WTC11 (cell line): ENCODE measurements at regions not wholly inside any gene's neighbourhood (a gene's known extent, or its start where the extent isn't known, plus 50 kb on each side); places are given as distances from the start of the nearest gene placed in this dataset.

ENCODE experiments used
- ATAC-seq: fragments of 200-7000 bp; cut with Tn5 transposase; 2 replicates; pipeline ENCODE4 v1.10.0; 2021; ENCODE audit warnings: mild to moderate bottlenecking, moderate library complexity
- CTCF ChIA-PET: fragments of 300-600 bp; sonication (Branson Sonifier 250); formaldehyde crosslinking; loops from one replicate; lab custom pipeline; 2021; ENCODE audit warnings: antibody characterized with exemption; lab: Charles Lee
- POLR2A ChIA-PET: fragments of 350-600 bp; sonication (Branson Sonifier 250); formaldehyde crosslinking; loops from one replicate; lab custom pipeline; 2021; ENCODE audit warnings: antibody characterized with exemption; lab: Charles Lee
- DNase-seq: peaks from one replicate; pipeline ENCODE4 v3.0.0; 2021; ENCODE audit warnings: low spot score
- H3K27ac Mint-ChIP-seq: 2 replicates; pipeline ENCODE4 v1.8.0; 2021; ENCODE audit warnings: mixed read lengths
- H3K27me3 Mint-ChIP-seq: 2 replicates; pipeline ENCODE4 v1.8.0; 2021; ENCODE audit warnings: low read depth, mild to moderate bottlenecking, moderate library complexity, mixed read lengths
- H3K36me3 Mint-ChIP-seq: 2 replicates; pipeline ENCODE4 v1.8.0; 2021; ENCODE audit warnings: mixed read lengths
- H3K4me1 Mint-ChIP-seq: 2 replicates; pipeline ENCODE4 v1.8.0; 2022; ENCODE audit warnings: mixed read lengths
- H3K4me3 Mint-ChIP-seq: 2 replicates; pipeline ENCODE4 v1.8.0; 2021; ENCODE audit warnings: mild to moderate bottlenecking, moderate library complexity, mixed read lengths
- H3K9me3 Mint-ChIP-seq: 2 replicates; pipeline ENCODE4 v1.8.0; 2021; ENCODE audit warnings: mixed read lengths
- AR ChIP-seq: fragments of 250-450 bp; sonication (Bioruptor Pico); IDR thresholded peaks from 2 replicates; pipeline ENCODE4 v1.9.0; 2021; ENCODE audit warnings: mild to moderate bottlenecking
- CBFB ChIP-seq: sonication (generic); formaldehyde crosslinking; IDR thresholded peaks from 2 replicates; pipeline ENCODE4 v1.8.1; 2022; ENCODE audit warnings: mild to moderate bottlenecking, low read depth, missing genetic modification reagents
- E2F1 ChIP-seq: sonication (generic); formaldehyde crosslinking; IDR thresholded peaks from 2 replicates; pipeline ENCODE4 v1.8.0; 2022; ENCODE audit warnings: mild to moderate bottlenecking, missing genetic modification reagents
- E2F5 ChIP-seq: sonication (generic); formaldehyde crosslinking; IDR thresholded peaks from 2 replicates; pipeline ENCODE4 v1.8.1; 2022; ENCODE audit warnings: mild to moderate bottlenecking, moderate library complexity, missing genetic modification reagents
- ELF4 ChIP-seq: sonication (generic); formaldehyde crosslinking; IDR thresholded peaks from 2 replicates; pipeline ENCODE4 v1.8.1; 2022; ENCODE audit warnings: low read depth, mild to moderate bottlenecking, moderate library complexity, missing genetic modification reagents
- FOXJ3 ChIP-seq: sonication (generic); formaldehyde crosslinking; IDR thresholded peaks from 2 replicates; pipeline ENCODE4 v1.9.0; 2021; ENCODE audit warnings: missing genetic modification reagents, mild to moderate bottlenecking, borderline replicate concordance
- FOXP4 ChIP-seq: sonication (generic); formaldehyde crosslinking; IDR thresholded peaks from 2 replicates; pipeline ENCODE4 v1.8.0; 2022; ENCODE audit warnings: mild to moderate bottlenecking, missing genetic modification reagents
- GRHL2 ChIP-seq: fragments of 250-450 bp; sonication (Bioruptor Pico); IDR thresholded peaks from 2 replicates; pipeline ENCODE4 v1.8.0; 2022; ENCODE audit warnings: mild to moderate bottlenecking, moderate library complexity; ENCODE audit not compliant: insufficient replicate concordance, severe bottlenecking
- GTF2I ChIP-seq: fragments of 250-450 bp; sonication (Bioruptor Pico); conservative IDR thresholded peaks from 2 replicates; pipeline ENCODE4 v1.4.0; 2021; ENCODE audit warnings: mild to moderate bottlenecking
- IRF1 ChIP-seq: sonication (generic); formaldehyde crosslinking; IDR thresholded peaks from 2 replicates; pipeline ENCODE4 v1.8.0; 2023; ENCODE audit warnings: missing genetic modification reagents
- IRF2 ChIP-seq: sonication (generic); formaldehyde crosslinking; IDR thresholded peaks from 2 replicates; pipeline ENCODE4 v1.8.0; 2022; ENCODE audit warnings: low read depth, missing genetic modification reagents, borderline replicate concordance
- NFYB ChIP-seq: sonication (generic); formaldehyde crosslinking; conservative IDR thresholded peaks from 2 replicates; pipeline ENCODE4 v1.8.0; 2022; ENCODE audit warnings: low read depth, missing genetic modification reagents
- NR3C1 ChIP-seq: sonication (generic); formaldehyde crosslinking; conservative IDR thresholded peaks from 2 replicates; pipeline ENCODE4 v1.8.1; 2023; ENCODE audit warnings: low read depth, mild to moderate bottlenecking, missing genetic modification reagents
- RELA ChIP-seq: sonication (generic); formaldehyde crosslinking; IDR thresholded peaks from 2 replicates; pipeline ENCODE4 v1.8.1; 2022; ENCODE audit warnings: missing genetic modification reagents, mild to moderate bottlenecking, borderline replicate concordance
- RORB ChIP-seq: fragments of 250-450 bp; sonication (Bioruptor Pico); IDR thresholded peaks from 2 replicates; pipeline ENCODE4 v1.9.0; 2021; ENCODE audit warnings: mild to moderate bottlenecking
- USF1 ChIP-seq: sonication (generic); formaldehyde crosslinking; IDR thresholded peaks from 2 replicates; pipeline ENCODE4 v1.8.0; 2022; ENCODE audit warnings: mild to moderate bottlenecking, missing genetic modification reagents
- ZMAT4 ChIP-seq: fragments of 250-450 bp; sonication (Bioruptor Pico); IDR thresholded peaks from 2 replicates; pipeline ENCODE4 v1.9.0; 2021; ENCODE audit warnings: mild to moderate bottlenecking
- ZNF121 ChIP-seq: sonication (generic); formaldehyde crosslinking; IDR thresholded peaks from 2 replicates; pipeline ENCODE4 v1.8.0; 2023; ENCODE audit warnings: missing genetic modification reagents
- ZNF232 ChIP-seq: sonication (generic); formaldehyde crosslinking; IDR thresholded peaks from 2 replicates; pipeline ENCODE4 v1.8.0; 2022; ENCODE audit warnings: mild to moderate bottlenecking, missing genetic modification reagents
- ZNF263 ChIP-seq: sonication (generic); formaldehyde crosslinking; IDR thresholded peaks from 2 replicates; pipeline ENCODE4 v1.8.1; 2022; ENCODE audit warnings: low read depth, mild to moderate bottlenecking, moderate library complexity, missing genetic modification reagents
- ZNF281 ChIP-seq: sonication (generic); formaldehyde crosslinking; IDR thresholded peaks from 2 replicates; pipeline ENCODE4 v1.8.0; 2023; ENCODE audit warnings: mild to moderate bottlenecking, missing genetic modification reagents
- ZNF423 ChIP-seq: fragments of 250-450 bp; sonication (Bioruptor Pico); IDR thresholded peaks from 2 replicates; pipeline ENCODE4 v2.1.2; 2022; ENCODE audit warnings: mild to moderate bottlenecking, moderate library complexity
- ZNF671 ChIP-seq: fragments of 250-450 bp; sonication (Bioruptor Pico); IDR thresholded peaks from 2 replicates; pipeline ENCODE4 v1.8.0; 2021; ENCODE audit warnings: mild to moderate bottlenecking

- no peak for TF ChIP-seq RORB (CRISPR knock-in tag)
- no peak for TF ChIP-seq RELA
- no peak for TF ChIP-seq FOXJ3 (CRISPR knock-in tag)
- TF ChIP-seq IRF2 (CRISPR knock-in tag), result no peak
- no peak for TF ChIP-seq E2F1 (CRISPR knock-in tag)
Observed at GRCh38 chr20:7199861-7200260, 432.4 kb downstream of the BMP2 start (continued).

GRCh38 chr20:7207186-7207798 lies 439.8 kb downstream of the BMP2 start:
- Mint-ChIP-seq H3K27me3 (no peaks in the 10 kb centered on the region), H3K4me3 (no peak overlapping the region)
- TF ChIP-seq GRHL2 (CRISPR knock-in tag) (no peak), ZNF121 (CRISPR knock-in tag) (no peak), NFYB (CRISPR knock-in tag) (no peak), ZMAT4 (no peak), GTF2I (CRISPR knock-in tag) (no peak), USF1 (CRISPR knock-in tag) (no peak), FOXJ3 (CRISPR knock-in tag) (no peak), ZNF423 (CRISPR knock-in tag) (no peak), CBFB (CRISPR knock-in tag) (no peak), FOXP4 (CRISPR knock-in tag) (no peak), RELA (no peak)
- TF ChIP-seq, all 79 proteins: peak for 0
- DNase-seq (no peak), ATAC-seq (no peak)
- Mint-ChIP-seq H3K9me3 (peaks cover 24% of the 10 kb centered on the region), H3K4me1 (no peaks in the 10 kb centered on the region), H3K27ac (no peak overlapping the region), H3K36me3 (no peaks in the 10 kb centered on the region)
- POLR2A ChIA-PET, result no interaction called here
- CTCF ChIA-PET, result no interaction called here

GRCh38 chr20:7210910-7211309 lies 443.4 kb downstream of the BMP2 start:
- Mint-ChIP-seq H3K4me3 (no peak overlapping the region), H3K27ac (no peak overlapping the region), H3K4me1 (peaks cover 14% of the 10 kb centered on the region), H3K27me3 (no peaks in the 10 kb centered on the region), H3K9me3 (peaks cover 12% of the 10 kb centered on the region), H3K36me3 (no peaks in the 10 kb centered on the region)
- DNase-seq (no peak), ATAC-seq (no peak)
- ChIA-PET CTCF (no interaction called here), POLR2A (no interaction called here)
- TF ChIP-seq NR3C1, result no peak
- TF ChIP-seq E2F5 (CRISPR knock-in tag), result no peak
- no peak for TF ChIP-seq ZNF263 (CRISPR knock-in tag)
- TF ChIP-seq IRF1 (CRISPR knock-in tag), result no peak
- TF ChIP-seq AR (CRISPR knock-in tag), result no peak
- TF ChIP-seq ZNF281 (CRISPR knock-in tag), result no peak
- no peak for TF ChIP-seq ZNF232 (CRISPR knock-in tag)
- no peak for TF ChIP-seq ELF4 (CRISPR knock-in tag)
- no peak for TF ChIP-seq ZNF671 (CRISPR knock-in tag)
